B cell (primary cell): ENCODE measurements at regions not wholly inside any gene's neighbourhood (a gene's known extent, or its start where the extent isn't known, plus 50 kb on each side); places are given as distances from the start of the nearest gene placed in this dataset.

Experiments
- ATAC-seq: fragments of 200-7000 bp; cut with Tn5 transposase; one replicate; pipeline ENCODE4 v1.10.0; 2021; ENCODE audit warnings: low read depth, mild to moderate bottlenecking, moderate number of reproducible peaks, moderate library complexity
- CTCF ChIA-PET: fragments of 350-600 bp; sonication (Branson Sonifier 250); formaldehyde crosslinking; loops from one replicate; lab custom pipeline; 2021; ENCODE audit warnings: antibody characterized with exemption, inconsistent platforms; lab: Charles Lee
- POLR2A ChIA-PET: fragments of 350-600 bp; sonication (Branson Sonifier 250); formaldehyde crosslinking; loops from one replicate; lab custom pipeline; 2021; ENCODE audit warnings: antibody characterized with exemption; lab: Charles Lee
- DNase-seq: peaks from one replicate; pipeline ENCODE4 v3.0.0; 2013
- H2AFZ ChIP-seq: 2 replicates; pipeline ENCODE4 v1.6.1; 2012; ENCODE audit warnings: mild to moderate bottlenecking, low read depth, low read length; ENCODE audit not compliant: insufficient read depth, poor library complexity, severe bottlenecking
- H3K27ac ChIP-seq, 2 donors: 1 replicate in 1 of 2; 2 replicates in 1 of 2; pipeline ENCODE4 v1.5.1; 2012 to 2013; ENCODE audit warnings: low read length in 2 of 2, mild to moderate bottlenecking in 2 of 2, moderate library complexity in 1 of 2
- H3K27me3 ChIP-seq, 4 experiments: fragments of 200-600 bp in 1 of 4; sonication (generic) in 1 of 4; replicated peaks in 1 of 4; 1 replicate in 2 of 4; 2 replicates in 2 of 4; pipeline versions ENCODE4 v1.6.1 to v1.7.0; 2013 to 2016; ENCODE audit warnings: low read length in 3 of 4, mild to moderate bottlenecking in 2 of 4, mixed read lengths in 1 of 4, moderate library complexity in 1 of 4; ENCODE audit not compliant: insufficient read depth in 4 of 4, control insufficient read depth in 3 of 4; ENCODE audit errors: control extremely low read depth in 1 of 4
- H3K36me3 ChIP-seq, 2 experiments: replicated peaks in 1 of 2; 1 replicate in 1 of 2; 2 replicates in 1 of 2; pipeline versions ENCODE4 v1.6.1 to v1.7.1; 2013; ENCODE audit warnings: low read length in 1 of 2; ENCODE audit not compliant: insufficient read depth in 2 of 2, control insufficient read depth in 1 of 2; ENCODE audit errors: control extremely low read depth in 1 of 2, extremely low read depth in 1 of 2
- H3K4me1 ChIP-seq, 2 donors: fragments of 200-600 bp in 1 of 2; sonication (generic) in 1 of 2; 1 replicate in 1 of 2; 2 replicates in 1 of 2; pipeline versions ENCODE4 v1.5.1 to v1.6.1; 2013 to 2017; ENCODE audit warnings: low read length in 2 of 2; ENCODE audit not compliant: control insufficient read depth in 2 of 2, insufficient read depth in 2 of 2
- H3K4me2 ChIP-seq: replicated peaks from 2 replicates; pipeline ENCODE3; 2012; ENCODE audit warnings: mild to moderate bottlenecking, low read depth, low read length; ENCODE audit not compliant: poor library complexity, severe bottlenecking
- H3K4me3 ChIP-seq, 5 experiments: fragments of 200-600 bp in 1 of 5; sonication (generic) in 1 of 5; 1 replicate in 3 of 5; 2 replicates in 2 of 5; pipeline versions ENCODE4 v1.5.1 to v1.7.0; 2011 to 2016; ENCODE audit warnings: low read length in 4 of 5, mild to moderate bottlenecking in 4 of 5, low read depth in 2 of 5, control low read depth in 1 of 5, moderate library complexity in 1 of 5; ENCODE audit not compliant: insufficient read depth in 1 of 5; ENCODE audit errors: control extremely low read depth in 1 of 5, extremely low read depth in 1 of 5
- H3K79me2 ChIP-seq: fragments of 200-600 bp; sonication (generic); one replicate; pipeline ENCODE4 v1.6.0; 2016; ENCODE audit warnings: low read length; ENCODE audit not compliant: control insufficient read depth, insufficient read depth
- H3K9ac ChIP-seq: fragments of 200-600 bp; sonication (generic); 2 replicates; pipeline ENCODE4 v1.6.1; 2017; ENCODE audit warnings: mild to moderate bottlenecking, low read length, moderate library complexity
- H3K9me3 ChIP-seq, 3 donors: one replicate each; pipeline versions ENCODE4 v1.6.1 to v1.7.1; 2013; ENCODE audit warnings: low read length in 2 of 3; ENCODE audit not compliant: control insufficient read depth in 2 of 3, insufficient read depth in 1 of 3; ENCODE audit errors: control extremely low read depth in 1 of 3
- H4K20me1 ChIP-seq: 2 replicates; pipeline ENCODE4 v1.6.0; 2012; ENCODE audit warnings: mild to moderate bottlenecking, low read length; ENCODE audit not compliant: insufficient read depth, control insufficient read depth, poor library complexity, severe bottlenecking
- H3K27ac Mint-ChIP-seq: one replicate; pipeline ENCODE4 v1.8.0; 2021; ENCODE audit warnings: mixed read lengths
- H3K27me3 Mint-ChIP-seq: one replicate; pipeline ENCODE4 v1.8.0; 2021; ENCODE audit warnings: mixed read lengths
- H3K4me1 Mint-ChIP-seq: one replicate; pipeline ENCODE4 v1.8.0; 2021; ENCODE audit warnings: mixed read lengths
- H3K4me3 Mint-ChIP-seq: one replicate; pipeline ENCODE4 v1.8.0; 2021; ENCODE audit warnings: mixed read lengths
- H3K9me3 Mint-ChIP-seq: one replicate; pipeline ENCODE4 v1.8.0; 2022; ENCODE audit warnings: mixed read lengths; ENCODE audit not compliant: insufficient read depth
- EZH2 ChIP-seq: IDR thresholded peaks from 2 replicates; pipeline ENCODE4 v1.6.1; 2012; ENCODE audit warnings: borderline replicate concordance, low read depth, mild to moderate bottlenecking, moderate library complexity, low read length; ENCODE audit not compliant: insufficient read depth, poor library complexity, severe bottlenecking
- WGBS: methylation state at CpG from one replicate; pipeline ENCODE4 v1.1.5; 2013; ENCODE audit warnings: missing lambda C conversion rate; ENCODE audit not compliant: insufficient coverage; 5-methylcytosine and 5-hydroxymethylcytosine counted together
- intact Hi-C: fragments of 100-400 bp; cut with micrococcal nuclease; formaldehyde crosslinking; loops from one replicate; pipeline ENCODE4 v1.10.0; 2022
- TF ChIP-seq, protein P1 (sequence below): fragments of 200-600 bp; IDR thresholded peaks from one replicate; pipeline ENCODE4 v1.8.0; 2022; ENCODE audit warnings: antibody characterized with exemption, mild to moderate bottlenecking

DNA sequence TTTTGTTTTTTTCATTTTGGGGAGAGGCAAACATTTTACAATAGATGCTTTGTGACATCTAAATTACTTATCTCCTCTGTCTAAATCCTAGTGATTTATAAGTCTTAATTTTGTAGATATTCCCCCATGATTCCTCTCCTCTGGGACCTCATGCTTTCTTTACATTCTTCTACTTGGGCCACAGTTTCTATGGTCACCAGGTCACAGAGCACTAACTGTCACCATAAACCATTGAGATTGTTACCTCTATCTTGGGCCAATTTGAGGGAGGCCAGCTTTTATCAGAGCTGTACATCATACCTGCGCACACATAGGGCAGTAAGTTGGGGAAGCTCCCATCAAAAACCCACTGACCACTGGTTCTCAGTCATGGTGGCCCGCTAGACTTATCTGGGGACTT is 582.1 kb upstream of the SALL1 start:
- intact Hi-C loops = no loop called here
- no peaks in the 10 kb centered on the region for H3K9me3 Mint-ChIP-seq
- TF ChIP-seq, protein P1, sequence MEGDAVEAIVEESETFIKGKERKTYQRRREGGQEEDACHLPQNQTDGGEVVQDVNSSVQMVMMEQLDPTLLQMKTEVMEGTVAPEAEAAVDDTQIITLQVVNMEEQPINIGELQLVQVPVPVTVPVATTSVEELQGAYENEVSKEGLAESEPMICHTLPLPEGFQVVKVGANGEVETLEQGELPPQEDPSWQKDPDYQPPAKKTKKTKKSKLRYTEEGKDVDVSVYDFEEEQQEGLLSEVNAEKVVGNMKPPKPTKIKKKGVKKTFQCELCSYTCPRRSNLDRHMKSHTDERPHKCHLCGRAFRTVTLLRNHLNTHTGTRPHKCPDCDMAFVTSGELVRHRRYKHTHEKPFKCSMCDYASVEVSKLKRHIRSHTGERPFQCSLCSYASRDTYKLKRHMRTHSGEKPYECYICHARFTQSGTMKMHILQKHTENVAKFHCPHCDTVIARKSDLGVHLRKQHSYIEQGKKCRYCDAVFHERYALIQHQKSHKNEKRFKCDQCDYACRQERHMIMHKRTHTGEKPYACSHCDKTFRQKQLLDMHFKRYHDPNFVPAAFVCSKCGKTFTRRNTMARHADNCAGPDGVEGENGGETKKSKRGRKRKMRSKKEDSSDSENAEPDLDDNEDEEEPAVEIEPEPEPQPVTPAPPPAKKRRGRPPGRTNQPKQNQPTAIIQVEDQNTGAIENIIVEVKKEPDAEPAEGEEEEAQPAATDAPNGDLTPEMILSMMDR = no peak
- no peak for TF ChIP-seq EZH2
- 83% methylated on average over 1 of the region's 2 CpGs for WGBS
- H3K4me3 Mint-ChIP-seq = no peak overlapping the region
- Histone ChIP-seq H3K4me3 (no peak overlapping the region), H3K27ac (no peak overlapping the region), H4K20me1 (no peaks in the 10 kb centered on the region), H3K4me2 (no peak overlapping the region), H3K79me2 (no peaks in the 10 kb centered on the region), H3K4me1 (no peaks in the 10 kb centered on the region), H3K36me3 (no peaks in the 10 kb centered on the region), H3K27me3 (no peaks in the 10 kb centered on the region), H3K9me3 (no peaks in the 10 kb centered on the region), H2AFZ (no peak overlapping the region), H3K9ac (no peak overlapping the region)
- no peaks in the 10 kb centered on the region for H3K4me1 Mint-ChIP-seq
- POLR2A ChIA-PET = no interaction called here
- no peak for DNase-seq
- no peaks in the 10 kb centered on the region for H3K27me3 Mint-ChIP-seq
- CTCF ChIA-PET = no interaction called here
- ATAC-seq = no peak
- H3K27ac Mint-ChIP-seq = no peak overlapping the region

DNA sequence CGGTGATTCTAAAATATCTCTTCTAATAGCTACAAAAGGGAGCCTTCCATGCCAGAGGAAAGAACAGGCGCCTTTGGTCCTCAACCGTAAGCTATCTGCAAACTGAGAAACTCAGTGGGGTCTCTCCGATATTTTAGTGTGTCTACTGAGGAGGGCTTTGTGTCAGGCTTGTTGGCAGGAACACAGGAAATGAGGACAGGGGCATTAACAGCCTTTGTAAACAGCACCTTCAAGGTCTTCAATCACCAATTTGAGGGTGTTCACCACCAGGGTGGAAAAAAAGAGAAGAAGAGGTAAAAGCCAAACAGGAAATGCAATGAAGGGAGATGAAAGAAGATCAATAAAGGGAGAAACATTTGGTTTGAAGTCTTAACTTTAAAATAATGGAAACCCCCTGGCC is 580.1 kb upstream of the SALL1 start:
- Histone ChIP-seq H3K27me3 (no peaks in the 10 kb centered on the region), H3K9ac (no peak overlapping the region), H3K4me3 (no peak overlapping the region), H3K27ac (no peak overlapping the region), H3K4me1 (no peaks in the 10 kb centered on the region), H3K36me3 (no peaks in the 10 kb centered on the region), H3K4me2 (no peak overlapping the region), H3K79me2 (no peaks in the 10 kb centered on the region), H2AFZ (no peak overlapping the region), H4K20me1 (no peaks in the 10 kb centered on the region), H3K9me3 (no peaks in the 10 kb centered on the region)
- no peak for ATAC-seq
- TF ChIP-seq, protein P1 = no peak
- TF ChIP-seq EZH2 = no peak
- no peaks in the 10 kb centered on the region for H3K27me3 Mint-ChIP-seq
- WGBS = 64% methylated on average over 4 of the region's 4 CpGs
- intact Hi-C loops = no loop called here
- no peak overlapping the region for H3K27ac Mint-ChIP-seq
- POLR2A ChIA-PET = no interaction called here
- CTCF ChIA-PET = no interaction called here
- no peak for DNase-seq
- peaks cover 2% of the 10 kb centered on the region for H3K9me3 Mint-ChIP-seq
- no peak overlapping the region for H3K4me3 Mint-ChIP-seq
- no peaks in the 10 kb centered on the region for H3K4me1 Mint-ChIP-seq
